Kidney (tissue), 13 donors: ENCODE measurements at regions not wholly inside any gene's neighbourhood (a gene's known extent, or its start where the extent isn't known, plus 50 kb on each side); places are given as distances from the start of the nearest gene placed in this dataset.

Source experiments
- DNase-seq, 5 donors: peaks; one replicate each; pipeline ENCODE4 v3.0.0-alpha.2; 2013 to 2020
- FAIRE-seq: peaks from 2 replicates; lab custom pipeline; 2012; peaks lifted over from hg19 to GRCh38; lab: Jason Lieb, UNC
- H3K27ac ChIP-seq, 2 donors: one replicate each; pipeline ENCODE4 v1.7.0; 2013; ENCODE audit warnings: low read depth in 2 of 2, low read length in 2 of 2, inconsistent platforms in 1 of 2
- H3K27me3 ChIP-seq: one replicate; pipeline ENCODE4 v1.7.1; 2013; ENCODE audit warnings: low read length, inconsistent platforms; ENCODE audit not compliant: control insufficient read depth, insufficient read depth
- H3K36me3 ChIP-seq, 3 donors: one replicate each; pipeline versions ENCODE4 v1.7.0 to v1.7.1; 2013; ENCODE audit warnings: low read length in 3 of 3, control low read depth in 1 of 3, inconsistent platforms in 1 of 3; ENCODE audit not compliant: insufficient read depth in 3 of 3, control insufficient read depth in 2 of 3
- H3K4me1 ChIP-seq, 3 donors: one replicate each; pipeline versions ENCODE4 v1.7.0 to v1.7.1; 2013; ENCODE audit warnings: low read length in 3 of 3, inconsistent platforms in 1 of 3, low read depth in 1 of 3; ENCODE audit not compliant: control insufficient read depth in 2 of 3, insufficient read depth in 2 of 3
- H3K4me3 ChIP-seq, 3 donors: one replicate each; pipeline versions ENCODE4 v1.7.0 to v1.8.1; 2013; ENCODE audit warnings: low read length in 3 of 3, control low read depth in 1 of 3, inconsistent platforms in 1 of 3
- H3K9ac ChIP-seq, 3 donors: one replicate each; pipeline versions ENCODE4 v1.7.0 to v1.7.1; 2013; ENCODE audit warnings: low read length in 3 of 3, control low read depth in 1 of 3, inconsistent platforms in 1 of 3
- H3K9me3 ChIP-seq, 3 donors: one replicate each; pipeline versions ENCODE4 v1.7.0 to v1.7.1; 2013; ENCODE audit warnings: low read length in 3 of 3, control low read depth in 1 of 3, inconsistent platforms in 1 of 3; ENCODE audit not compliant: control insufficient read depth in 2 of 3, insufficient read depth in 1 of 3
- CTCF ChIP-seq: IDR thresholded peaks from 3 replicates; pipeline ENCODE4 v1.5.1; 2012; ENCODE audit warnings: mild to moderate bottlenecking, moderate library complexity, borderline replicate concordance; ENCODE audit not compliant: insufficient read depth; ENCODE audit errors: extremely low read depth
- intact Hi-C: fragments of 100-400 bp; cut with DNase I; formaldehyde crosslinking; loops from one replicate; pipeline ENCODE4 v1.11.1; 2022
- donor health status: control.
- donor health status: control.
- donor health status: control.
- donor health status: control.
- donor health status: control.
- donor health status: DM: yes; HTN: yes; CAD: no.
- donor health status: Normal renal cell carcinoma (clear cell type).

DNA sequence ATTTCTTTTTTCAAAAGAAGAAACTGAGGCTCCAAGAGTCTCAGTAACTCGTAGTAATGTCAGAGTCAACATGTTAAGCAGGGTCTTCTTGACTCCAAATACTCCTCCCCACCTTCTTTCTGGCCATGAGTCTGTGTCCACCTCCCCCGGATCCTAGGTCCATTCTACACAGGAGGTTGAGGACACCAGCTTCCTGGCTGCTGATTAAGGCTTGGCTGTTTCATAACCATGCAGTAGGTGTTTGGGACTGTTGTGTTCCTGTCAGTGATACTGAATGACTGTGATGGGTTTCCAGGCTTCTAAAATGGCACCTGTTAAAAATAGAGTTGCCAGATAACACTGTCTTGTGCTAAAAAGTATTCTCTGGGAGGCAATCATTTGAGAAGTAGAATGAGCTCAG, 130.8 kb upstream of the IL12A start:
- no peak overlapping the region for H3K9ac ChIP-seq
- H3K9me3 ChIP-seq, result no peaks in the 10 kb centered on the region
- intact Hi-C loops, result no loop called here
- no peaks in the 10 kb centered on the region for H3K36me3 ChIP-seq
- H3K4me3 ChIP-seq, result no peak overlapping the region
- DNase-seq (no peak), FAIRE-seq (no peak)
- peaks cover 0 to 17% (median 11%) of the 10 kb centered on the region in 3 donors for H3K4me1 ChIP-seq
- no peak for TF ChIP-seq CTCF
- no peak overlapping the region for H3K27ac ChIP-seq
- no peaks in the 10 kb centered on the region for H3K27me3 ChIP-seq

DNA sequence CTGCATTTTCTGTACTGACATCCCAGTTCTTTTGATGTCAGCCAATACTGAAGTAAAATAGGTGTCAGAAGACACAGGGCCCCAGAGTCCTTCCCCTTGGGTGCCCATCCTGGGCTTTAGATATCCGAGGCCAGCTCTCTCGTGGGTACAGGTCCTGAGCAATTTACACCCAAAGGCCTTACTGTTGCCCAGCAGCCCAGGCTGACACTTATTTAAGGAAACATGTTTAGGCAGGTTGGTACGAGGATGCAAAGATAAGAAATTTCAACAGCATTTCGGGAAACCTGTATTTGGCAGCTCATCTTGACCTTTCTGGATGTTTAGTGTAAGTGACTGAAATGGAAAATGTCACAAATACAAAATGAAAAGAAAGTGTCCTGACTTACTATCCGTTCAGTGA, 130.0 kb upstream of the IL12A start:
- DNase-seq, result no peak
- Histone ChIP-seq H3K9me3 (no peaks in the 10 kb centered on the region), H3K27me3 (no peaks in the 10 kb centered on the region), H3K36me3 (no peaks in the 10 kb centered on the region), H3K4me3 (no peak overlapping the region), H3K4me1 (peaks cover 0 to 17% (median 7%) of the 10 kb centered on the region in 3 donors), H3K27ac (no peak overlapping the region), H3K9ac (no peak overlapping the region)
- intact Hi-C loops, result no loop called here
- TF ChIP-seq CTCF, result no peak
- no peak for FAIRE-seq

- Histone ChIP-seq H3K27ac (no peak overlapping the region), H3K27me3 (no peaks in the 10 kb centered on the region), H3K36me3 (no peaks in the 10 kb centered on the region), H3K9me3 (no peaks in the 10 kb centered on the region), H3K4me1 (peaks cover 0 to 16% (median 5%) of the 10 kb centered on the region in 3 donors), H3K4me3 (no peak overlapping the region), H3K9ac (no peak overlapping the region)
- intact Hi-C loops, result no loop called here
- DNase-seq (no peak), FAIRE-seq (no peak)
- no peak for TF ChIP-seq CTCF
Measured at GRCh38 chr3:159859424-159859823, 129.2 kb upstream of the IL12A start.

DNA sequence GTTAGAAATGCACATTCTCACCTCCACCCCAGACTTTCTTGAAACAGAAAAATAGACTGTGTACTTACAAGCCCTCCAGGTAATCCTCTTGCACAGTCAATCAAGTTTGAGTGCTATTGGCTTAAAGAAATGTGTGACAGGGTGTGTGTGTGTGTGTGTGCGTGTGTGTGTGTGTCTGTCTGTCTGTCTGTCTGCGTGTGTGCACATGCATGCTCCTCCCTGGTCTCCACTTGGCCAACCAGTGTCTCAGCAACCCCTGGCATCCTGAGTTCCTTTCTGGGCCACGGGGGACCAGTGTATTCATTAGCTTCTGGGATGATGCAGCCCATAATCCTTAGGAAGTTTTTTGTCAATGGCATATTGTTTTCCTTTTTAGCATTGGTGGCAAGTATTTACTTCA, 128.8 kb upstream of the IL12A start:
- TF ChIP-seq CTCF, result no peak
- no peak overlapping the region for H3K27ac ChIP-seq
- no peak overlapping the region for H3K9ac ChIP-seq
- H3K4me1 ChIP-seq, result peaks cover 0 to 12% (median 2%) of the 10 kb centered on the region in 3 donors
- no peaks in the 10 kb centered on the region for H3K27me3 ChIP-seq
- no peaks in the 10 kb centered on the region for H3K36me3 ChIP-seq
- H3K4me3 ChIP-seq, result no peak overlapping the region
- DNase-seq (no peak), FAIRE-seq (no peak)
- H3K9me3 ChIP-seq, result no peaks in the 10 kb centered on the region
- intact Hi-C loops, result no loop called here
